Thyroid gland (tissue), 4 donors: ENCODE measurements at regions not wholly inside any gene's neighbourhood (a gene's known extent, or its start where the extent isn't known, plus 50 kb on each side); places are given as distances from the start of the nearest gene placed in this dataset.

Experiments
- CTCF ChIP-seq, 6 experiments: fragments of 200-600 bp in 3 of 6; fragments of 450-650 bp in 3 of 6; sonication (generic) in 3 of 6; IDR thresholded peaks; one replicate each; pipeline ENCODE4 v1.5.1; 2016 to 2019; ENCODE audit warnings: antibody characterized with exemption in 6 of 6, mild to moderate bottlenecking in 2 of 6, inconsistent platforms in 1 of 6, moderate library complexity in 1 of 6
- POLR2A ChIP-seq, 2 donors: fragments of 450-650 bp; IDR thresholded peaks; one replicate each; pipeline ENCODE4 v1.6.1; 2017; ENCODE audit warnings: antibody characterized with exemption in 2 of 2, mild to moderate bottlenecking in 2 of 2, moderate library complexity in 1 of 2

GRCh38 chrX:20519146-20519545, 252.4 kb upstream of the RPS6KA3 start:
- no peak for TF ChIP-seq CTCF (IDR thresholded peaks at IDR 0.05)
- TF ChIP-seq POLR2A (IDR thresholded peaks at IDR 0.05): no peak
